ENCODE measurements at regions not wholly inside any gene's neighbourhood (a gene's known extent, or its start where the extent isn't known, plus 50 kb on each side); places are given as distances from the start of the nearest gene placed in this dataset.

DNA sequence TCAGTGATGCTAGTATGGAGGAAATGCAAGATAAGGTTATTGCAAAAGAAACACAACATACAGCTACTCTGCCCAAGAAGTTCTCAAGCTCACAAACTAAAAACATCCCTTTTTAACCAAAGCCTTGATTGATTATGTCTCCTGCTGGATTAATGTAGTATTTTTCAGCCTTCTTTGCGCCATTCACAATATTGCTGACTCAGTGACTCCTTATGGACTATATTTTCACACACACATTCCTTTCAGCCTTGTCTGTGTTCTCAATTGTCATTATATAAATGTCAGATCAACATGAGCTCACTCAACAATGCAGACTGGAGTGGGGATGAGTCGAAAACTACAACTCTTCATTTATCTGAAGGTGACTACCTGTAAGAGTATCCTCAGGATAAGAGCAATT, 579.3 kb upstream of the CDH8 start:
- no peak for DNase-seq (ENCODE audit: low read depth in 4 of 4, low spot score in 3 of 4)

DNA sequence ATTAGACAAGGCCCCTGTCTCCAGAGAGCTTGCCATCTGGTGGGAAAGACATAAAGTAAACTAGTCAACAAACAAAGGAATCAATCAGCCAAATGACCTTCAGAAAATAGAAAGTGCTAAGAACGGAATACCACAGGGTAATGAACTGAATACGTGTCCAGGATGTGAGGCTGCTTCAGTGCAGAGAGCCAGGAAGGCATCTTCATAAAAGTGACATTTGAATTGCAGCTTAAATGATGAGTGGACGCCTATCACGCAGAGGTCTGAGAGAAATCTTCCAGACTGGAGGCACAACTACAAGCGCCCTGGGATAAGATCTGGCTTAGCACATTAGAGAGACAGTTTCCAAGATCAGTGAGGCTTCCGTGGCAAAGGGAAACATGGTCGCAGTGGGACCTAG, 574.1 kb upstream of the CDH8 start:
- no peak for DNase-seq (ENCODE audit: low read depth in 4 of 4, low spot score in 3 of 4)

DNA sequence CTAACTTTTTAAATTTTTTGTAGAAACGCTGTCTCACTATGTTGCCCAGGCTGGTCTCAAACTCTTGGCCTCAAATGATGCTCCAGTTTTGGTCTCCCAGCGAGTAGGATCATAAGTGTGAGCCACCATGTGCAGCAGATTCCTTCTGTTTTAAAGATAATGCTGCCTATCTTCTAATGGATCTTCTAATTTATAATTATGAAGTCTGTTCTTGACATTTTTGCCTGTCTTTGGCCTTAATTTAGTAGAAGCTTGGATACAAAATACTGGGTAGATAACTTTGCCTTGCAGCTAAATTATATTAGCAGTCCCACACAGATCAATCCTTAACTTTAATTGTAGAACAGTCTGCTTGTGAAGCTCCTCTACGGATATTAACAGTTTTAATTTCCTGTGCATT, 566.6 kb upstream of the CDH8 start:
- DNase-seq (ENCODE audit: low read depth in 4 of 4, low spot score in 3 of 4), result no peak

DNA sequence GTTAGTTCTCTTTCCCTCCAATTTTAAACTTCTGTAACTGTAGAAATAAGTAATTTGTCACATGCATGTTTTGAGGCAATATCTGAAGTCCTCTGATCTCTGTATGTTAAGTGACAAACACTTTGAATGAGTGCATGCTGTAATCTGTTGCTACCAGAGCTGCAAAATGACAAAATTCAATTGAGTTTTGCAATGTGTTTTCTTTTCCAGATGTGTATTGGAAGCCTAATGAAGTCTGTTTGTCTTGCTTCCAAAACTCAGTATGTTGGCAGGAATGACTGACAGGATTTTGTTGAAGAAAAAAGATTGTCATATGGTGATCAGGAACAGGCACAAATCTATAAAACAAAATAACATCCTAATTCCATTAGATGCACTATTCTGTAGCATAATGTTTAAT, 561.6 kb upstream of the CDH8 start:
- no peak for DNase-seq (ENCODE audit: low read depth in 4 of 4, low spot score in 3 of 4)

DNA sequence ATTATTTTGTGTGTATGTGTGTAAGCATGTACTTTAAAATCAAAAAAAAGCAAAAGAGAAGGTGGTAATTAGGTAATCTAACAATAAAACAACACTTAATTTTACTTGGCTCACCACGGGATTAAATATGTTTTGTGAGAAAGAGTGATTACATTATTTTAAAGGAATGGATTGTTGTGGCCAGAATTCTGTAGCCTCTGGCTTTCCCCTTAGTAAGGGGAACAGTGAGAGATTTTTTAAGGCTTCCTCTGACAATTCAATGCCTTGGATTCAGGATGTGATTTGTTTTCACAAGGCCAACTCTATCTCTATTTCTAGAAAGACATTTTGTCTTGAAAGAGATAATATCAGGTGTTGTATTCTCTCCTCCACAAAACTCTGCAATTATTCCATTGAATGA, 560.3 kb upstream of the CDH8 start:
- no peak for DNase-seq (ENCODE audit: low read depth in 4 of 4, low spot score in 3 of 4)

DNA sequence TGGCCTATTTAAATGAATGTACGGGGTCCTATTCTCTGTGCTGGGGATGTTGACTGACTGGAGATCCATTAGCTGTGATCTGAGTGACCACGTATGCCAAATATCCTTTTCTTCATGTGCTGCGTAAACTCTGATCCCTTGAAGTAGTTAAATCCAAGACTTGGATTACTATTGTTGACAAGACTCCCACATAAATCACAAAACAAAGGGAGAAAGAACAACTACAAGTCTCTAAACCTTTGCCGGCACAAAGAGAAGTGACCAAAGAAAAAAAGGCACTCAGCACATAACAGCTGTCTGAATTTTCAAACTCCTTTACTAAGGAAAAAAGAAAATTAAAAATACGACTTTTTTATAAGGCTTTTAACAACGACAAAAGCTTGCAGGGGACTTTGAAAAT, 559.9 kb upstream of the CDH8 start:
- no peak for DNase-seq (ENCODE audit: low read depth in 4 of 4, low spot score in 3 of 4)

DNA sequence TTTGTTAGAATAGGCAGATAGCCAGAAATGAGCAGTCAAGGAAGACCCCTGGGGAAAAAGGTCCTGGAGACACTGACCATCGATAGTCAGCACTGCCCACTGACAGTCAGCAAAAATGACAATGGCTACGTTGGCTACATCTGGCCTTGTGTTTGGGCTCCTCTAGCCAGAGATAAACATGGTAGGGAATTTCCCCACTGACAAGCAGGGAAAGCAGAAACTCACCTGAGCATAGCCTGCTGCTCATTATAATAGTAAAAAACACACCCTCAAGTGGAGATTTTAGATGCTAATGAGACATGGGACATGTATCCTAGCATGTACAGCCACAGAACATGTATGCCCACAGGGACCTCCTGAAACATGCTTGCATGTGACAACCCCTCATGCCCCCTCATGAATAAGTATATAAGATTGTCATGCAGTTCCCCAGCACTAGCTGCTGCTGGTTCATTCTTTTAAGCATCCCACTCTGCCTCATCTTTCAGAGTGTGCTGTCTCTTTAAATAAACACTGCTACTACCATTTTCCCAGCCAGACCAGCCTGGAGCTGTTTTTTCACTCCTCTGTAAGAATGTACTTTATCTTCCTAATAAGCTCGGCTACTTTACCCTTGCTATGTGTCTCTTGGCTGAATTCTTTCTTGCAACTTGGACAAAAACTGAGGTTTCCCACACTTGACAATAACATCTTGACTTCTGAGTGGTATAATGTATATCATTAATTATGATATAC, 550.1 kb upstream of the CDH8 start:
- DNase-seq (ENCODE audit: low read depth in 4 of 4, low spot score in 3 of 4), result no peak

DNA sequence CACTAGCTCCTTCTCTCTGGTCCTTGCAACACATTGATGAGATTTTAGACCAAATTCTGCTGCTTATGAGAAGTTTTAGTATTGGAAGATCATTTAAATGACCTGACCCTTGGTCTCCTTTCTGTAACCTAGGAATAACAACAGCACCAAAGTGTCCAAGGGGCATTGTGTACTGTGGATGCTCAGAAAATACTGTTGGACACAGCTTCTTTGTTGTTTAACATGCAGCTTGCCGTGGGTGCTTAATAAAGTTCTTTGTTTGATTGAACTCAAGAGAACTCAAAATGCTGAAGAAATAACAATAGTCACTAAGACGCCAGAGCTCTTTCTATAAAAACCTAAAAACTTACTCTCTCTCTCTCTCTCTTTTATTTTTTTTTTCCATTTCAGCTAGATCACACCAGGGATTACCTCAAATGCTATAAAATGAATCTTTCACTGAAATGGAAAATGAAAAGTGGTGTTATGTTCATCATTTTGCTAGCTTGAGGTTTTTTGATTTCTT, 548.9 kb upstream of the CDH8 start:
- DNase-seq (ENCODE audit: low read depth in 4 of 4, low spot score in 3 of 4), result no peak

DNA sequence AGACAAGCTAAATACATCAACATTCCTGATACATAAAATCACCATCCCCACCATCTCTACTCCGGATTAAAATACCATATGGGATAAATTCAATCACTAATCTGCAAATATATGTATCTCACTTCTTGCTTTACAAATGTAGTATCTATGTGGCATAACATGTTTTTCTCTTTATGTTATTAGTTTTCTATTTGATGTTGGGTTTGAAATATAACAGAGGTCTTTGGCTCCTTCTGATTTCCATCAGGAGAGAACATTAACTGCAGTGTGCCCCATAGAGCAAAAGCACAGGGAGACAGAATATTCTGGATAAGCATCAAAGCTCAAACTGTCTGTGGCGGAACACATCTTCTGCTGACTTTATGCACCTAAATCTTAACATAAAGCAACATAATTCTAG, 547.2 kb upstream of the CDH8 start:
- no peak for DNase-seq (ENCODE audit: low read depth in 4 of 4, low spot score in 3 of 4)

DNA sequence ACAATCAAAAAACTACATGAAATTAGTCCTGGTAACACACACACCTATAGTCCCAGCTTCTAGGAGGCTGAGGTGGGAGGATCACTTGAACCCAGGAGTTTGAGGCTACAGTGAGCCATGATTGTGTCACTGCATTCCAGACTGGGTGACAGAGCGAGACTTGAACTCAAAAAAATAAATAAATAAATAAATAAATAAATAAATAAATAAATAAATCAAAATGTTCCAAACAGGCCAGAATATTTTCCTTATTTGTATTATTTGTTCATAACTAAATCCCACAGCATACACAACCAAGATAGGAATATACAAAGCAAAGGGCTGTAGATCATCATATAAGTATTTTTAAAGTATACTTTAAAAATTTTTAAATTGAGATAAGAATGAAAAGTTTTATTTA, 537.2 kb upstream of the CDH8 start:
- no peak for DNase-seq (ENCODE audit: low read depth in 4 of 4, low spot score in 3 of 4)

DNA sequence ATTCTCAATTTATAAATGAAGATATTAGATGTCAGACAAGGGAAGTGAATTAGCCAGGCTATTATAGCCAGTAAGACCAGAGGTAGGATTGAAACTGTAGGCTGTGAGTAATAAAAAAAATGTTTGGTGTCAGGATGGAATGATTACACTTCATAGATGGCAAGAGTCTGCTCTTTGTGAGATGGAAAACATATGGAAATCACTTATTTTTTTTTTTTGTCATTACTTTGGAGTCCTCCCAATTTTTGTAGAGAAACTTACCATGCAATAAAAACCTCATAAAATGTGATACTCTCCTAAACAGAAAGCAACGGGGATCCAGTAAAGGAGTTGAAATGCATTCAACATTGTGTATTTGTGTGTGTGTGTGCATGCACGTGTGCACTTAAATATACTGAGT, 532.7 kb upstream of the CDH8 start:
- no peak for DNase-seq (ENCODE audit: low read depth in 4 of 4, low spot score in 3 of 4)

DNA sequence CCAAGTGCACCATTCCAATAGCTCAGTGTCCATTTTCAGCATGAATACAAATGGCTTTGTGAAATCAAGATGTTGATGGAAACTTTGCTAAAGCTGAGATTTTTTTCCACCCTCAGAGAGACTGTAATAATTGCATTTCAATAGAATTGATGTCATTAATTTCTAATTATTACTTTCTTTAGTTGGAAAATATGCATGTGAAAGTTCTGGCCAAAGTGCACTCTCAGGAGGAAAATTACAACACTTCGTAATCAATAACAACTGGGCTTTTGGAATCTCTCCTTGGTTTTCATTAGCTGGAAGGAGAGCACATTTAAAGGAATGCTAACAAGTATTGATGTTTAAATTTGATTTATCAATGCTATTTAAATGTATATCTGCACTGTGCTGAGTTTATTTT, 529.5 kb upstream of the CDH8 start:
- no peak for DNase-seq (ENCODE audit: low read depth in 4 of 4, low spot score in 3 of 4)

DNA sequence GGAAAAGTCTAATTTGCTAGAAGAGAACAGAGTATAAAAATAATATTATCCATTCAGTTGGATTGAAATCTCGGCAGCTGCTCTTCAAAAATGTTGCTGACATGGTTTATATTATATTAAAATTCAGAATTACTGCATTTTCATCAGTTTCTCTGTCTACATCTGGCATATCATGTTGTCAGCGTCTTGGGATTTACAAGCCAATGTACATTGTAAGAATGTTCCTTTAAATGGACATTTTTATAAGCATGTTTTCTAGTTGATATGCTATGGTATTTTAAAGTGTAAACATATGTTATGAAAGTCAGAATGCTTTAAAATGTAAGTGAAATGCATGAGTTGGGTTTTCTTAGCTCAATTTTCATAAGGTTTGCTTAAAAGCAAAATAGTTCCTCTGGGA, 528.1 kb upstream of the CDH8 start:
- DNase-seq (ENCODE audit: low read depth in 4 of 4, low spot score in 3 of 4), result no peak

DNA sequence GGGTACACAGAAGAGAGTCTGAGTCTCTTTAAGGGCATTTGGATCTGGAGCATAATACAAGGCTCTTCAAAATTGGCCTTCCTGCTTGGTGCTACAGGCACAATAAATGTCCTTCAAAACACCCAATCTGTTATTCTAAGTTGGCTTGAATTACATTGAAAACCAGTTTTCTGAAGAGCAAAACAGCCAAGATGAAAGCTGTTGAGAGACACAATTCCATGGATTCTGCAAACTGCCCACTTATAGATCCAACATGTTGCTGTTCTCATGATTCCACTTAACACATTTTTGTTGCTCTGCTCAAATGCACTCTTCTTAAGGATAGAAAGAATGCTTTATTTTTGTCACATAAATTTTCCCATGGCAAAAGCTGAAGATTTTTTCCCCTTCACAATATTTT, 525.9 kb upstream of the CDH8 start:
- DNase-seq (ENCODE audit: low read depth in 4 of 4, low spot score in 3 of 4), result no peak

DNA sequence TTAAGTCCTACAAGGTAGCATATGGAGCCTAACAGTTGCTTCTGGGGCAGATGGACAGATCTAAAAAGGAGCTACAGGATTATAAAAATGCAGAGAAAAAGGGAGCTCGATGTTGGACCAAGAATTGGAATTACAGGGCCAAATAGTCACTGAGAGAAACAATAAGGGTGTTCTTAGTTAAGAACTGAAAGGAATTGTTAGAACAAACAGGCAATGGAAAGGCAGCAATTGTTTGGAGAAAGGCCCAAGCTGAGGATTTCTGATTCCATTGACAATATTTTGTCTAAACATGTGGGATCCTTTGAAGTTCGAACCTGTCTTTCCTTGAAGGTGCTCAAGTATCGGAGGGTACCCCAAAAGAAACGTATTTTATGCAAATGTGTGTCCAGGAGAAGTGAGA, 513.6 kb upstream of the CDH8 start:
- no peak for DNase-seq (ENCODE audit: low read depth in 4 of 4, low spot score in 3 of 4)

DNA sequence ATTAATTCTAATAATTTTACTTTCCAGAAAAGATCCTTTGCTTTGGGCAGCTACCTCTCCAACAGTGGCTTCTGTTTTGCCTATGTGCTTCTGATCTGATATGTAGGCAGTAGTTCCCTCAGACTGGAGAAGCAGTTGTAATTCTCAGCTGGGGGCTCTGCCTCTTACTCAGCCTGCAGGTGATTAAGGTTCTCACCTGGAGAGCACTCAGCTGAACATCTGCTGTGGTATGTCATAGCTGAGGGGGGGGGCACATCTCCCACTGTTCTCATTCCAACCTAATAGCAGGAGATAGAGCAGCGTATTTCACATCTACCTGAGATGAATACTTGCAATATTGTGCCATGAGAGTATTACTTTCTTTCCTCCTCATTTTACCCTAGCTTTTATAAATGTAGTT, 511.9 kb upstream of the CDH8 start:
- DNase-seq (ENCODE audit: low read depth in 4 of 4, low spot score in 3 of 4), result no peak

DNA sequence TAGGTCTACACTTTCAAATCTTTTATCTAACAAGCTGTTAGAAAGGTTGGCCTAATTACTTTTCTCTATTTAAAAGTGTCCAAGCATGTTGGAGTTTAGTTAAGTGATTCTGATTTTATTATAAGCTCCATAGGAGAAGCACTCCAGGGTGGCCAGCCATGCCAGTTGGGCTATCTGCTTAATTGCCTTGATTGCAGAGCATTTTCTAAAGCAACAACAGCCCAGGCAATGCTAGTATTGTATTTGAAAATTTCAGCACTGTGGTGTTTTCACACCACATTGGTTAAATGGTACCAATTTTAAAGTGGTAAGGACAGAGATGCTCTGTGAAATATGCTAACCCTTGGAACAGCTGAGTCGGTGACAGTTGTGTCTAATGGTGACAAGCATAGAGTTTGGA, 510.5 kb upstream of the CDH8 start:
- DNase-seq (ENCODE audit: low read depth in 4 of 4, low spot score in 3 of 4), result no peak

DNA sequence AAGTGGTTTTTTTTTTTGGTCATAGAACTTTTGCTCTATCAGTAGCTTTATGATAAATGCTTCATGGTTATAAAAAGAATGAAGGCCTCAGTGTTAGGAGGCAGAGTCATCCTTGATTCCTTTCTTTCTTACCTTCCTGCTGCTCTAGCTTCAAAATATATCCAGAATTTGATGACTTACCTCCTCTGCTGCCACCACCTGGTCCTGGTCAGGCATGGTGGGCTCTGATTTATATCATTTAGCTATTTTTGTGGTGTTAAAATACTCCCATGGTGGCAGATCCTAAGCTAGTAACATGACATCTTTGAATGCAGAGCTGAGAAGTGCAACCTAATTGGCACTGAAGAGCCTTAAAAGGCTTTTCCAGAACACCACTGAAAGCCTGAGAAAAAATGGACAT, 508.8 kb upstream of the CDH8 start:
- no peak for DNase-seq (ENCODE audit: low read depth in 4 of 4, low spot score in 3 of 4)

DNA sequence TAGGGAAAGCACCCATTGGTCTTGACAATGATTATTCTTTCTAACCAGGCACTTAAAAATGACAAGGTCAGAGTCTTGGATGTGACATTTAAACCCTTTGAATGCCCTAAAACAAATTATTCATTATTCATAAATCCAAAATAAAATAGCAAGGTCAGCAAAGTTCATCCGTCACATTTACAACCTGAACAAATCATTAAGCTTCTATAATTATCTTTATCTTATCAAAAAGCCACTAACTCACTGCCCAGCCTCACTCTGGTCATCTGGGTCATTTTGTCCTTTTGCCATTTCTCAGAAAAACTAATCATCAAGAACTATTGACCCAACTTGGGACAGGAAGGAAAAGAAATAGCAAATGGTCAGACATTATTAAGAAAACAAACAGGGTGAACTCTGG, 507.3 kb upstream of the CDH8 start:
- no peak for DNase-seq (ENCODE audit: low read depth in 4 of 4, low spot score in 3 of 4)

DNA sequence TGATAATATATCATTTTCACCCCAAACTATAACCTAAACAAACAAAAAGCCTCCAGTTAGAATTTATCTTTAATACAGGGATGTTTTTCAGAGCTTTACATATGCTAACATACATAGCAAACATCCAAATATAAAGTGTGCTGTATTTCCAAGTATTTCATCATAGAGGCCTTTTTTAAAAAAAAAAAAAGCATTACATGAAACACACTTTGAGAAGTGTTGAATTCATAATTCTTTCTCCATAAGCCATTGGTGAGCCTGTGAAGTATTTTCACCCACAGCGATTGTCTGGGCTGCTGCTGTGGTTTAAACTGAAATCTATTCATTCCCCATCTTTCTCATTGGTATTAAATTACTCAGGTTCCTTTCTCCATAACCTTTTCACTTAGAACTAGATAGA, 503.4 kb upstream of the CDH8 start:
- DNase-seq (ENCODE audit: low read depth in 4 of 4, low spot score in 3 of 4), result no peak

DNA sequence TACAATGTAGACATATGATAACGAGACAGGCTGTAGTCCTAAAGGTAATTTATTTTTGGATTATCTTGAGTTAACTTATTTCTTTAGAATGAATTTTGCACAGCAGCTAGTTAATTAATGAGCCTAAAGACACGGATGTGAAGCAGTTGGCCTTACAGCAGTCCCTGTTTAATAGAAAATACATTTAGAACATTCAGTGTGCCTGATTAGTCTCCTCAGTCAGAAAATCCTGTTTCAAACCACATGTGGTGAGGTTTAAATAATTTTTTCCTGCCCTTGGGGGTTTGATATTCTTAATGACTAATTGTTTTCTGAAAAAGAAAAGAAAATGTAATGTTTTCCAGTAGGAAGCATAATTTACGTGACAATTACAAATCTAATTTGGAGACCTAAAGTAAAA, 494.2 kb upstream of the CDH8 start:
- no peak for DNase-seq (ENCODE audit: low read depth in 4 of 4, low spot score in 3 of 4)

DNA sequence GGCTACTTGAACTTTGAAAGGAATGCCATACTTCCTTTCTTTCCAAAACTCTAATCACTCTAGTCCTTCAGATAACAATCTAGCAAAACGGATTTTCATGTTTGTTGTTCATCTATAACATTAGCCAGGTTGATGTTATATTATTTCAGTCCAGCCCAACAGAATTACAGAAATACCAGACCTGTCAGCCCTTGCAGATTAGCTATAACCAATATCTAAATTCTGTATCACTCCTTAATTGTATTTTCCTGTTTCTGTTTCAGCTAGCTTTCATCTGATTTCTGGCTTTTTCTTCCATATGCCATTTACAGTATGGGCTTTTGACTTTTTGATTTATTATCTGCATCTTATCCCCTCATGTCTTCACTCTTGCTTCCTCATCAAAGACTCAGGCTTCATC, 479.8 kb upstream of the CDH8 start:
- DNase-seq (ENCODE audit: low read depth in 4 of 4, low spot score in 3 of 4), result no peak

DNA sequence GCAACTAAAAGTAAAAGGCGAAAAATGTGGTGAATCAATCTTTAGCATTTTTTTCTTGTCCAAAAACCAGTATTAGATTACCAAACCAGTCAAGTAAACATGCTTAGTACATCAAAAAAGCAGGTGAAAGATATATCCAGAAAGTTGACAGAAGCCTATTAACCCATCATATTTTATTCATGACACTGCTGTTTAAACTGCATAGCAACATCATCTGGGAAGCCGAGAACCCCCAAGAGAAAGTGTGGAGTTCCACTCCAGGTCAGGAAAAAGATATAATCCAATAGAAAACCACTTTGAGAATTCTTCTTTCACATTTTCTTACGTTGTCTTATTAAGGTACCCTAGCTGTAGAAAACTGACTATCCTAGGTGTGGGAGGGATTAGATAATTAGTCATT, 466.8 kb upstream of the CDH8 start:
- DNase-seq (ENCODE audit: low read depth in 4 of 4, low spot score in 3 of 4), result no peak

Measured in right renal pelvis (tissue), 4 donors.